Nephron progenitor cell (in vitro differentiated cells): ENCODE measurements at regions not wholly inside any gene's neighbourhood (a gene's known extent, or its start where the extent isn't known, plus 50 kb on each side); places are given as distances from the start of the nearest gene placed in this dataset.

Source experiments
- DNase-seq: peaks from one replicate; pipeline ENCODE4 v3.0.0; 2021
- H3K27ac Mint-ChIP-seq: 2 replicates; pipeline ENCODE4 v1.8.0; 2021; ENCODE audit warnings: mild to moderate bottlenecking, moderate library complexity, mixed read lengths
- H3K27me3 Mint-ChIP-seq: 2 replicates; pipeline ENCODE4 v1.8.0; 2021; ENCODE audit warnings: mild to moderate bottlenecking, low read depth, mixed read lengths; ENCODE audit not compliant: poor library complexity
- H3K36me3 Mint-ChIP-seq: 2 replicates; pipeline ENCODE4 v1.8.0; 2021; ENCODE audit warnings: low read depth, mixed read lengths
- H3K4me1 Mint-ChIP-seq: 2 replicates; pipeline ENCODE4 v1.8.0; 2021; ENCODE audit warnings: mixed read lengths
- H3K4me3 Mint-ChIP-seq: 2 replicates; pipeline ENCODE4 v1.8.0; 2021; ENCODE audit warnings: mild to moderate bottlenecking, moderate library complexity, mixed read lengths
- H3K9me3 Mint-ChIP-seq: 2 replicates; pipeline ENCODE4 v1.8.0; 2021; ENCODE audit warnings: mild to moderate bottlenecking, moderate library complexity, mixed read lengths
- TF ChIP-seq, protein P1 (sequence below): fragments of 200-600 bp; sonication (generic); IDR thresholded peaks from 2 replicates; pipeline ENCODE4 v1.5.0; 2021; ENCODE audit warnings: antibody characterized with exemption

GRCh38 chr11:104523611-104524010 lies 359.7 kb upstream of the PDGFD start:
- Mint-ChIP-seq H3K9me3 (no peaks in the 10 kb centered on the region), H3K36me3 (no peaks in the 10 kb centered on the region), H3K4me3 (no peak overlapping the region), H3K27me3 (no peaks in the 10 kb centered on the region), H3K4me1 (no peaks in the 10 kb centered on the region), H3K27ac (no peak overlapping the region)
- no peak for DNase-seq
- TF ChIP-seq, protein P1, sequence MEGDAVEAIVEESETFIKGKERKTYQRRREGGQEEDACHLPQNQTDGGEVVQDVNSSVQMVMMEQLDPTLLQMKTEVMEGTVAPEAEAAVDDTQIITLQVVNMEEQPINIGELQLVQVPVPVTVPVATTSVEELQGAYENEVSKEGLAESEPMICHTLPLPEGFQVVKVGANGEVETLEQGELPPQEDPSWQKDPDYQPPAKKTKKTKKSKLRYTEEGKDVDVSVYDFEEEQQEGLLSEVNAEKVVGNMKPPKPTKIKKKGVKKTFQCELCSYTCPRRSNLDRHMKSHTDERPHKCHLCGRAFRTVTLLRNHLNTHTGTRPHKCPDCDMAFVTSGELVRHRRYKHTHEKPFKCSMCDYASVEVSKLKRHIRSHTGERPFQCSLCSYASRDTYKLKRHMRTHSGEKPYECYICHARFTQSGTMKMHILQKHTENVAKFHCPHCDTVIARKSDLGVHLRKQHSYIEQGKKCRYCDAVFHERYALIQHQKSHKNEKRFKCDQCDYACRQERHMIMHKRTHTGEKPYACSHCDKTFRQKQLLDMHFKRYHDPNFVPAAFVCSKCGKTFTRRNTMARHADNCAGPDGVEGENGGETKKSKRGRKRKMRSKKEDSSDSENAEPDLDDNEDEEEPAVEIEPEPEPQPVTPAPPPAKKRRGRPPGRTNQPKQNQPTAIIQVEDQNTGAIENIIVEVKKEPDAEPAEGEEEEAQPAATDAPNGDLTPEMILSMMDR, result no peak

- no peaks in the 10 kb centered on the region for H3K4me1 Mint-ChIP-seq
- TF ChIP-seq, protein P1, result no peak
- H3K27ac Mint-ChIP-seq, result no peak overlapping the region
- no peak overlapping the region for H3K4me3 Mint-ChIP-seq
- no peak for DNase-seq
- no peaks in the 10 kb centered on the region for H3K27me3 Mint-ChIP-seq
- H3K36me3 Mint-ChIP-seq, result no peaks in the 10 kb centered on the region
- no peaks in the 10 kb centered on the region for H3K9me3 Mint-ChIP-seq
These were observed 358.7 kb upstream of the PDGFD start for GRCh38 chr11:104522650-104523049.

DNA sequence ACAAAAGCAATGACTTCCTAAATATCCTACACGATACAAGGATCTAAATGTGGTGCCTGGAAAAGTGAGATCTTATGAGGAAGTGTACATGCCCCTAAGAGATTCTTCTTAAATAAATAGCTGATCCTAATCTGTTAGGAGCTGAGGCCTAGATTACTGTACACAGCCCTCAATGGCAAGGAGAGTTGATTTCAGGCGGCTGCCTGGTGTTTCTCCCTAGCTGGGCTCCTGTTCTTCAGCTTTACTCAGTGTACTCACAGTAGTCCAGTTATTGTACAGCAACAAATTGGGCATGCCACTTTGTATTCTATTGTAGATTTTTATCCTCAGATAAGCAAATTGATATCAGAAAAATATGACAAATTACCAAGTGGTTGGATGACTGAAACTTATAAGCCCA lies 358.2 kb upstream of the PDGFD start:
- Mint-ChIP-seq H3K36me3 (no peaks in the 10 kb centered on the region), H3K4me3 (no peak overlapping the region), H3K27me3 (no peaks in the 10 kb centered on the region), H3K9me3 (no peaks in the 10 kb centered on the region), H3K27ac (no peak overlapping the region), H3K4me1 (no peaks in the 10 kb centered on the region)
- DNase-seq, result no peak
- TF ChIP-seq, protein P1, result no peak

DNA sequence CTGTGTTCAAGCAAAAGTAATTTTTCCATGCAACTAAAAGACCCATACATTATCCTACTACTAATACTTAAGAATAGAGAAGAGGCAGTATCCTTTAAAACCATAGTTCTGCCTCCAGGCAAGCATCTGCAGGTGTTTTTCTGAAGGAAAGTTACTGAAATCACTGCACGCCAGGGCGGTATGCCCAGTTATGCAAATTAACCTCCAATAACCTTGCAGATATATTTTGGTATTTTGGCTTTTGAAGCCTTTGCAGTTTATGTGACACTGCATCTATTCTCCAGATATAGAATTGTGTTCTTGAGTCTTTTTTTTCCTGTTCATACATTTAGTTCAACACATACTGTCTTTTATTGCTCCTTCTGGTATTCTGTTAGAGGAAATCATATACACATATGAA lies 346.2 kb upstream of the PDGFD start:
- TF ChIP-seq, protein P1, result no peak
- Mint-ChIP-seq H3K27me3 (no peaks in the 10 kb centered on the region), H3K36me3 (no peaks in the 10 kb centered on the region), H3K4me3 (no peak overlapping the region), H3K4me1 (no peaks in the 10 kb centered on the region), H3K9me3 (no peaks in the 10 kb centered on the region), H3K27ac (no peak overlapping the region)
- no peak for DNase-seq

- no peaks in the 10 kb centered on the region for H3K36me3 Mint-ChIP-seq
- H3K27me3 Mint-ChIP-seq, result no peaks in the 10 kb centered on the region
- H3K9me3 Mint-ChIP-seq, result peaks cover 53% of the 10 kb centered on the region
- no peak for DNase-seq
- no peak overlapping the region for H3K27ac Mint-ChIP-seq
- no peak overlapping the region for H3K4me3 Mint-ChIP-seq
- TF ChIP-seq, protein P1, result no peak
- H3K4me1 Mint-ChIP-seq, result no peaks in the 10 kb centered on the region
These were observed 326.2 kb upstream of the PDGFD start for GRCh38 chr11:104490182-104490581.

GRCh38 chr11:104488561-104488960 lies 324.6 kb upstream of the PDGFD start:
- no peaks in the 10 kb centered on the region for H3K4me1 Mint-ChIP-seq
- no peaks in the 10 kb centered on the region for H3K27me3 Mint-ChIP-seq
- DNase-seq, result no peak
- H3K36me3 Mint-ChIP-seq, result no peaks in the 10 kb centered on the region
- TF ChIP-seq, protein P1, result no peak
- peaks cover 44% of the 10 kb centered on the region for H3K9me3 Mint-ChIP-seq
- H3K27ac Mint-ChIP-seq, result no peak overlapping the region
- no peak overlapping the region for H3K4me3 Mint-ChIP-seq
